Activated B cell treated with CpG ODN at 0.5 μM for 24 hours (primary cell): ENCODE measurements at regions not wholly inside any gene's neighbourhood (a gene's known extent, or its start where the extent isn't known, plus 50 kb on each side); places are given as distances from the start of the nearest gene placed in this dataset.

ENCODE experiments used
- ATAC-seq: fragments of 200-7000 bp; cut with Tn5 transposase; one replicate; pipeline ENCODE4 v1.10.0; 2021; ENCODE audit warnings: low read depth, mild to moderate bottlenecking, moderate library complexity
- CTCF ChIA-PET: fragments of 350-600 bp; sonication (Branson Sonifier 250); formaldehyde crosslinking; loops from one replicate; lab custom pipeline; 2021; ENCODE audit warnings: antibody characterized with exemption; lab: Charles Lee
- POLR2A ChIA-PET: fragments of 350-600 bp; sonication (Branson Sonifier 250); formaldehyde crosslinking; loops from one replicate; lab custom pipeline; 2021; ENCODE audit warnings: antibody characterized with exemption; lab: Charles Lee
- DNase-seq: peaks from one replicate; pipeline ENCODE4 v3.0.0; 2022
- H3K27ac Mint-ChIP-seq: one replicate; pipeline ENCODE4 v1.8.0; 2020; ENCODE audit warnings: mixed read lengths
- H3K27me3 Mint-ChIP-seq: one replicate; pipeline ENCODE4 v1.8.0; 2021; ENCODE audit warnings: mixed read lengths
- H3K36me3 Mint-ChIP-seq: one replicate; pipeline ENCODE4 v1.8.0; 2021; ENCODE audit warnings: low read depth, mixed read lengths
- H3K4me1 Mint-ChIP-seq: one replicate; pipeline ENCODE4 v1.8.0; 2021; ENCODE audit warnings: mixed read lengths
- H3K4me3 Mint-ChIP-seq: one replicate; pipeline ENCODE4 v1.8.0; 2020; ENCODE audit warnings: mild to moderate bottlenecking, mixed read lengths
- H3K9me3 Mint-ChIP-seq: one replicate; pipeline ENCODE4 v1.8.0; 2020; ENCODE audit warnings: mixed read lengths
- CTCF ChIP-seq: fragments of 200-600 bp; IDR thresholded peaks from one replicate; pipeline ENCODE4 v1.8.0; 2022; ENCODE audit warnings: antibody characterized with exemption, mild to moderate bottlenecking
- intact Hi-C: fragments of 100-400 bp; cut with micrococcal nuclease; formaldehyde crosslinking; loops from one replicate; pipeline ENCODE4 v1.15.1; 2024

- TF ChIP-seq CTCF = no peak
- DNase-seq = no peak
- CTCF ChIA-PET = no interaction called here
- Mint-ChIP-seq H3K27ac (no peak overlapping the region), H3K4me3 (no peak overlapping the region), H3K27me3 (peaks cover 3% of the 10 kb centered on the region), H3K36me3 (no peaks in the 10 kb centered on the region), H3K4me1 (no peaks in the 10 kb centered on the region), H3K9me3 (no peaks in the 10 kb centered on the region)
- POLR2A ChIA-PET = no interaction called here
- no peak for ATAC-seq
- intact Hi-C loops = no loop called here
These were observed 384.6 kb downstream of the TMEM232 start for GRCh38 chr5:110341836-110342235.

GRCh38 chr5:110342683-110343082 lies 383.8 kb downstream of the TMEM232 start:
- POLR2A ChIA-PET = no interaction called here
- no peaks in the 10 kb centered on the region for H3K36me3 Mint-ChIP-seq
- CTCF ChIA-PET = no interaction called here
- TF ChIP-seq CTCF = no peak
- no peak overlapping the region for H3K27ac Mint-ChIP-seq
- H3K4me1 Mint-ChIP-seq = no peaks in the 10 kb centered on the region
- peaks cover 3% of the 10 kb centered on the region for H3K27me3 Mint-ChIP-seq
- no peak for DNase-seq
- no peaks in the 10 kb centered on the region for H3K9me3 Mint-ChIP-seq
- ATAC-seq = no peak
- no peak overlapping the region for H3K4me3 Mint-ChIP-seq
- intact Hi-C loops = no loop called here

- intact Hi-C loops = no loop called here
- Mint-ChIP-seq H3K4me1 (no peaks in the 10 kb centered on the region), H3K36me3 (no peaks in the 10 kb centered on the region), H3K9me3 (no peaks in the 10 kb centered on the region), H3K4me3 (no peak overlapping the region), H3K27ac (no peak overlapping the region), H3K27me3 (peaks cover 3% of the 10 kb centered on the region)
- CTCF ChIA-PET = no interaction called here
- TF ChIP-seq CTCF = no peak
- POLR2A ChIA-PET = no interaction called here
- DNase-seq (no peak), ATAC-seq (no peak)
These were observed 382.9 kb downstream of the TMEM232 start for GRCh38 chr5:110343616-110344015.

GRCh38 chr5:110345623-110346022 lies 380.8 kb downstream of the TMEM232 start:
- CTCF ChIA-PET = no interaction called here
- intact Hi-C loops = no loop called here
- H3K36me3 Mint-ChIP-seq = no peaks in the 10 kb centered on the region
- no peak overlapping the region for H3K27ac Mint-ChIP-seq
- POLR2A ChIA-PET = no interaction called here
- H3K9me3 Mint-ChIP-seq = no peaks in the 10 kb centered on the region
- no peak for DNase-seq
- H3K4me3 Mint-ChIP-seq = no peak overlapping the region
- H3K27me3 Mint-ChIP-seq = peaks cover 3% of the 10 kb centered on the region
- no peak for ATAC-seq
- no peaks in the 10 kb centered on the region for H3K4me1 Mint-ChIP-seq
- no peak for TF ChIP-seq CTCF

- ATAC-seq (no peak), DNase-seq (no peak)
- Mint-ChIP-seq H3K4me1 (no peaks in the 10 kb centered on the region), H3K9me3 (no peaks in the 10 kb centered on the region), H3K27me3 (peaks cover 3% of the 10 kb centered on the region), H3K4me3 (no peak overlapping the region), H3K27ac (no peak overlapping the region), H3K36me3 (no peaks in the 10 kb centered on the region)
- POLR2A ChIA-PET = interaction anchor here (0.6 kb wide), 1 partner anchor 33 kb away, joined by 3 read pairs; no protein-coding TSS in a partner anchor
- TF ChIP-seq CTCF = no peak
- CTCF ChIA-PET = no interaction called here
- intact Hi-C loops = no loop called here
These were observed 379.5 kb downstream of the TMEM232 start for GRCh38 chr5:110346893-110347358.
